Ishikawa (cell line): ENCODE measurements at regions not wholly inside any gene's neighbourhood (a gene's known extent, or its start where the extent isn't known, plus 50 kb on each side); places are given as distances from the start of the nearest gene placed in this dataset.

Experiments used
- CEBPB ChIP-seq: IDR thresholded peaks from 2 replicates; pipeline ENCODE4 v1.6.1; 2012
- CREB1 ChIP-seq: IDR thresholded peaks from 2 replicates; pipeline ENCODE4 v1.6.1; 2012; ENCODE audit warnings: low read depth
- EGR1 ChIP-seq: IDR thresholded peaks from 2 replicates; pipeline ENCODE4 v1.6.1; 2012
- EP300 ChIP-seq: IDR thresholded peaks from 2 replicates; pipeline ENCODE4 v1.6.1; 2012; ENCODE audit warnings: borderline replicate concordance
- FOXM1 ChIP-seq: IDR thresholded peaks from 2 replicates; pipeline ENCODE4 v1.6.1; 2012; ENCODE audit warnings: low read depth, borderline replicate concordance
- MAX ChIP-seq: IDR thresholded peaks from 2 replicates; pipeline ENCODE4 v1.6.1; 2012
- NFIC ChIP-seq: IDR thresholded peaks from 2 replicates; pipeline ENCODE4 v1.6.1; 2012
- RAD21 ChIP-seq: IDR thresholded peaks from 2 replicates; pipeline ENCODE4 v1.6.1; 2012; ENCODE audit warnings: low read depth
- REST ChIP-seq: IDR thresholded peaks from 2 replicates; pipeline ENCODE4 v1.6.1; 2012; ENCODE audit warnings: low read depth, mild to moderate bottlenecking
- TAF1 ChIP-seq: IDR thresholded peaks from 2 replicates; pipeline ENCODE4 v1.6.1; 2012; ENCODE audit warnings: low read depth, mild to moderate bottlenecking
- TCF12 ChIP-seq: IDR thresholded peaks from 2 replicates; pipeline ENCODE4 v1.6.1; 2012; ENCODE audit warnings: low read depth
- TEAD4 ChIP-seq: IDR thresholded peaks from 2 replicates; pipeline ENCODE4 v1.6.1; 2012
- USF1 ChIP-seq: IDR thresholded peaks from 2 replicates; pipeline ENCODE4 v1.6.1; 2012
- YY1 ChIP-seq: IDR thresholded peaks from 2 replicates; pipeline ENCODE4 v1.6.1; 2012; ENCODE audit warnings: low read depth
- ZBTB7A ChIP-seq: IDR thresholded peaks from 2 replicates; pipeline ENCODE4 v1.6.1; 2012; ENCODE audit warnings: low read depth

- TF ChIP-seq RAD21 (no peak), USF1 (no peak), CREB1 (no peak), EP300 (no peak), YY1 (no peak), MAX (no peak), FOXM1 (no peak), TEAD4 (no peak), REST (no peak), ZBTB7A (no peak)
These were observed 278.2 kb downstream of the PTPRU start for GRCh38 chr1:29514361-29515169.

GRCh38 chr1:29513357-29513756 is 277.0 kb downstream of the PTPRU start:
- TF ChIP-seq RAD21 (peak; percentile 90), CREB1 (no peak), USF1 (peak; percentile 91)

GRCh38 chr1:29511436-29511835 is 275.1 kb downstream of the PTPRU start:
- TF ChIP-seq RAD21: no peak
- no peak for TF ChIP-seq YY1
- no peak for TF ChIP-seq REST
- TF ChIP-seq CEBPB: no peak
- no peak for TF ChIP-seq TCF12
- TF ChIP-seq EP300: no peak
- TF ChIP-seq USF1: no peak
- TF ChIP-seq MAX: no peak
- no peak for TF ChIP-seq NFIC
- no peak for TF ChIP-seq TAF1
- TF ChIP-seq EGR1: no peak
- TF ChIP-seq CREB1: no peak
- TF ChIP-seq TEAD4: no peak
- no peak for TF ChIP-seq ZBTB7A
- no peak for TF ChIP-seq FOXM1

- no peak for TF ChIP-seq MAX
- no peak for TF ChIP-seq EP300
- TF ChIP-seq CEBPB: no peak
- TF ChIP-seq NFIC: no peak
- TF ChIP-seq RAD21: no peak
- no peak for TF ChIP-seq TCF12
- no peak for TF ChIP-seq CREB1
- no peak for TF ChIP-seq TAF1
- TF ChIP-seq REST: no peak
- TF ChIP-seq TEAD4: no peak
- TF ChIP-seq USF1: no peak
- no peak for TF ChIP-seq YY1
- no peak for TF ChIP-seq FOXM1
- no peak for TF ChIP-seq ZBTB7A
- TF ChIP-seq EGR1: no peak
These were observed 272.3 kb downstream of the PTPRU start for GRCh38 chr1:29508458-29509107.
